ENCODE measurements at regions not wholly inside any gene's neighbourhood (a gene's known extent, or its start where the extent isn't known, plus 50 kb on each side); places are given as distances from the start of the nearest gene placed in this dataset.

DNA sequence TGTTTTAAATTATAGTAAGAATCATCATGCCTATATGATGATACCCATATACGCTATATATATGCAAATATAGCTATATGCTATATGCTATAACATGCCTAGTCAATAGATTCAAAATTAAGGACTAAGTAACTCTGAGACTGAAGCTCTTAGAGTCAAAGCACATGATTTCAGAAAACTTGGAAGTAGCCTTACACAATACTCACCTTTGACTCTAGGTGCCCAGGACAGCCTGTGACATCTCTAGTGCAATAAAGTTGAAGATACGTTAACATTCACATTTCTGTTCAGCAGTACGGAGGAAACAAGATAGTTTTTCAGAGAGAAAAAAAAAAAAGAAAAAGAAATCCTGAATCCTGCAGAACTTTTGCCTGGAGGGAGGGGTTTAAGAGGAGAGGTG, 149.7 kb upstream of the PIK3C3 start:
- H3K4me3 ChIP-seq (ENCODE audit: low read depth in 1 of 3, low read length in 3 of 3): no peak overlapping the region
- H3K9ac ChIP-seq (ENCODE audit: low read depth in 1 of 2, low read length in 2 of 2): no peak overlapping the region
- 47% methylated on average over 3 of the region's 3 CpGs for WGBS
- no peaks in the 10 kb centered on the region for H3K36me3 ChIP-seq (ENCODE audit: control insufficient read depth in 4 of 4, insufficient read depth in 3 of 4, low read depth in 1 of 4, low read length in 3 of 4)
- H3K27ac ChIP-seq (ENCODE audit: low read depth in 1 of 2, low read length in 2 of 2): no peak overlapping the region
- no peak for DNase-seq (ENCODE audit: low spot score)
- no peaks in the 10 kb centered on the region for H3K4me1 ChIP-seq (ENCODE audit: control insufficient read depth in 4 of 4, insufficient read depth in 4 of 4, low read length in 3 of 4)
- no peaks in the 10 kb centered on the region for H3K9me3 ChIP-seq (ENCODE audit: control insufficient read depth in 4 of 4, low read length in 3 of 4)
- TF ChIP-seq HNF4G (IDR thresholded peaks at IDR 0.05) (no peak), GABPA (IDR thresholded peaks at IDR 0.05 in 1 of 2, conservative IDR thresholded peaks at IDR 0.05 in 1 of 2) (no peak), EGR1 (IDR thresholded peaks at IDR 0.05; ENCODE audit: low read depth in 2 of 2) (no peak), RXRA (IDR thresholded peaks at IDR 0.05) (no peak), YY1 (IDR thresholded peaks at IDR 0.05) (no peak), SP1 (IDR thresholded peaks at IDR 0.05) (no peak), RAD21 (IDR thresholded peaks at IDR 0.05) (no peak), JUND (IDR thresholded peaks at IDR 0.05) (no peak), NR2F2 (IDR thresholded peaks at IDR 0.05) (no peak), TAF1 (conservative IDR thresholded peaks at IDR 0.05) (no peak), FOXA1 (IDR thresholded peaks at IDR 0.05) (no peak), FOXA2 (IDR thresholded peaks at IDR 0.05) (no peak), HNF4A (conservative IDR thresholded peaks at IDR 0.05) (no peak)
- TF ChIP-seq, protein P1, sequence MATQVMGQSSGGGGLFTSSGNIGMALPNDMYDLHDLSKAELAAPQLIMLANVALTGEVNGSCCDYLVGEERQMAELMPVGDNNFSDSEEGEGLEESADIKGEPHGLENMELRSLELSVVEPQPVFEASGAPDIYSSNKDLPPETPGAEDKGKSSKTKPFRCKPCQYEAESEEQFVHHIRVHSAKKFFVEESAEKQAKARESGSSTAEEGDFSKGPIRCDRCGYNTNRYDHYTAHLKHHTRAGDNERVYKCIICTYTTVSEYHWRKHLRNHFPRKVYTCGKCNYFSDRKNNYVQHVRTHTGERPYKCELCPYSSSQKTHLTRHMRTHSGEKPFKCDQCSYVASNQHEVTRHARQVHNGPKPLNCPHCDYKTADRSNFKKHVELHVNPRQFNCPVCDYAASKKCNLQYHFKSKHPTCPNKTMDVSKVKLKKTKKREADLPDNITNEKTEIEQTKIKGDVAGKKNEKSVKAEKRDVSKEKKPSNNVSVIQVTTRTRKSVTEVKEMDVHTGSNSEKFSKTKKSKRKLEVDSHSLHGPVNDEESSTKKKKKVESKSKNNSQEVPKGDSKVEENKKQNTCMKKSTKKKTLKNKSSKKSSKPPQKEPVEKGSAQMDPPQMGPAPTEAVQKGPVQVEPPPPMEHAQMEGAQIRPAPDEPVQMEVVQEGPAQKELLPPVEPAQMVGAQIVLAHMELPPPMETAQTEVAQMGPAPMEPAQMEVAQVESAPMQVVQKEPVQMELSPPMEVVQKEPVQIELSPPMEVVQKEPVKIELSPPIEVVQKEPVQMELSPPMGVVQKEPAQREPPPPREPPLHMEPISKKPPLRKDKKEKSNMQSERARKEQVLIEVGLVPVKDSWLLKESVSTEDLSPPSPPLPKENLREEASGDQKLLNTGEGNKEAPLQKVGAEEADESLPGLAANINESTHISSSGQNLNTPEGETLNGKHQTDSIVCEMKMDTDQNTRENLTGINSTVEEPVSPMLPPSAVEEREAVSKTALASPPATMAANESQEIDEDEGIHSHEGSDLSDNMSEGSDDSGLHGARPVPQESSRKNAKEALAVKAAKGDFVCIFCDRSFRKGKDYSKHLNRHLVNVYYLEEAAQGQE (IDR thresholded peaks at IDR 0.05): no peak
- TF ChIP-seq, protein P2, sequence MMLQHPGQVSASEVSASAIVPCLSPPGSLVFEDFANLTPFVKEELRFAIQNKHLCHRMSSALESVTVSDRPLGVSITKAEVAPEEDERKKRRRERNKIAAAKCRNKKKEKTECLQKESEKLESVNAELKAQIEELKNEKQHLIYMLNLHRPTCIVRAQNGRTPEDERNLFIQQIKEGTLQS (IDR thresholded peaks at IDR 0.05): no peak
- TF ChIP-seq, protein P3, sequence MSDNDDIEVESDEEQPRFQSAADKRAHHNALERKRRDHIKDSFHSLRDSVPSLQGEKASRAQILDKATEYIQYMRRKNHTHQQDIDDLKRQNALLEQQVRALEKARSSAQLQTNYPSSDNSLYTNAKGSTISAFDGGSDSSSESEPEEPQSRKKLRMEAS (IDR thresholded peaks at IDR 0.05): no peak
- TF ChIP-seq, protein P4, sequence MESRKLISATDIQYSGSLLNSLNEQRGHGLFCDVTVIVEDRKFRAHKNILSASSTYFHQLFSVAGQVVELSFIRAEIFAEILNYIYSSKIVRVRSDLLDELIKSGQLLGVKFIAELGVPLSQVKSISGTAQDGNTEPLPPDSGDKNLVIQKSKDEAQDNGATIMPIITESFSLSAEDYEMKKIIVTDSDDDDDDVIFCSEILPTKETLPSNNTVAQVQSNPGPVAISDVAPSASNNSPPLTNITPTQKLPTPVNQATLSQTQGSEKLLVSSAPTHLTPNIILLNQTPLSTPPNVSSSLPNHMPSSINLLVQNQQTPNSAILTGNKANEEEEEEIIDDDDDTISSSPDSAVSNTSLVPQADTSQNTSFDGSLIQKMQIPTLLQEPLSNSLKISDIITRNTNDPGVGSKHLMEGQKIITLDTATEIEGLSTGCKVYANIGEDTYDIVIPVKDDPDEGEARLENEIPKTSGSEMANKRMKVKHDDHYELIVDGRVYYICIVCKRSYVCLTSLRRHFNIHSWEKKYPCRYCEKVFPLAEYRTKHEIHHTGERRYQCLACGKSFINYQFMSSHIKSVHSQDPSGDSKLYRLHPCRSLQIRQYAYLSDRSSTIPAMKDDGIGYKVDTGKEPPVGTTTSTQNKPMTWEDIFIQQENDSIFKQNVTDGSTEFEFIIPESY (IDR thresholded peaks at IDR 0.05): no peak
- TF ChIP-seq, protein P5, sequence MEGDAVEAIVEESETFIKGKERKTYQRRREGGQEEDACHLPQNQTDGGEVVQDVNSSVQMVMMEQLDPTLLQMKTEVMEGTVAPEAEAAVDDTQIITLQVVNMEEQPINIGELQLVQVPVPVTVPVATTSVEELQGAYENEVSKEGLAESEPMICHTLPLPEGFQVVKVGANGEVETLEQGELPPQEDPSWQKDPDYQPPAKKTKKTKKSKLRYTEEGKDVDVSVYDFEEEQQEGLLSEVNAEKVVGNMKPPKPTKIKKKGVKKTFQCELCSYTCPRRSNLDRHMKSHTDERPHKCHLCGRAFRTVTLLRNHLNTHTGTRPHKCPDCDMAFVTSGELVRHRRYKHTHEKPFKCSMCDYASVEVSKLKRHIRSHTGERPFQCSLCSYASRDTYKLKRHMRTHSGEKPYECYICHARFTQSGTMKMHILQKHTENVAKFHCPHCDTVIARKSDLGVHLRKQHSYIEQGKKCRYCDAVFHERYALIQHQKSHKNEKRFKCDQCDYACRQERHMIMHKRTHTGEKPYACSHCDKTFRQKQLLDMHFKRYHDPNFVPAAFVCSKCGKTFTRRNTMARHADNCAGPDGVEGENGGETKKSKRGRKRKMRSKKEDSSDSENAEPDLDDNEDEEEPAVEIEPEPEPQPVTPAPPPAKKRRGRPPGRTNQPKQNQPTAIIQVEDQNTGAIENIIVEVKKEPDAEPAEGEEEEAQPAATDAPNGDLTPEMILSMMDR (IDR thresholded peaks at IDR 0.05; ENCODE audit: low read depth, low read length, missing input control): no peak
- no peaks in the 10 kb centered on the region for H3K27me3 ChIP-seq (ENCODE audit: control insufficient read depth in 4 of 4, insufficient read depth in 4 of 4, low read length in 3 of 4)

Data from liver (tissue), 8 donors.